ENCODE measurements at regions not wholly inside any gene's neighbourhood (a gene's known extent, or its start where the extent isn't known, plus 50 kb on each side); places are given as distances from the start of the nearest gene placed in this dataset.

DNA sequence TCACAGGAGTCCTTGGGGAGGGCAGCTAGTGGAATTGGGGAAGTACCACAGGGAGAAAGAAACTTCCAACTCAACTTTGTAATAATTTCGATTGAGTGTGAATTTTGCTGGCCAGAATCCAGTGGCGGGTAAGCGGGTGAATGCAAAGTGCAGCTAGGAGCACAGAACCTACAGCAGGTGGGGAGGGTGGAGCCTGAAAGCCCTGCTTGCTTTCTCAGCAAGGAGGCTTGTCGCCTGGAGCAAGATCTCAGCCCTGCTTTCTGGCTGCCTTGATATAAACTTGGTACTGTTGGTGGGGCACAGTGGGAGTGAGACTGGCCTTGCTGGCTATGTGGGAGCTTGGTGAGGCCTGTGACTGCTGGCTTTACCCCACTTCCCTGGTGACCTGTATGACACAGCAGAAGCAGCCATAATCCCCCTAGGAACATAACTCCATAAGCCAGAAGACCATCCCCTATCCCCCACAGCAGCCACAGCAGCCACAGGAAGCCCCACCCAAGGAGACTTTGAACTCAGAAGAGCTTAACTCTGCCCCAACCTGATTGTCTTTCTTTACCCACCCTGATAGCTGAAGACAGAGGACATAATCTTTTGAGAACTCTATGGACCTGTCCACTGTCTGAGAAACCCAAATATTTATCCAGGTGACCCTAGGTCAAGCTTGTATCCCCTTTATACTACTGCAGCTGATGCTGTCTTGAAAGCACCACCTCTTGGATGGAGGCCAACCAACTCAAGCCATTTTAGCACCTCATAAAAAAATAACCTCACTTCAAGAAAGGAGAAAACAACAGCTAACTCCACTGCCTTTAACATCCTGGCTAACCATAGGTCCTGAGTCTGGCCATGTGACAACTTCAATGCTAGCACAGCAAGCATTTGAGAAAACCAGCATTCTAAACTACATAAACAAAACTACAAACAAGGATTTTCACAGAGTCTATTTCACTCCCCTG, 87.2 kb upstream of the PDE5A start:
- Mint-ChIP-seq H3K4me1 (no peaks in the 10 kb centered on the region), H3K9me3 (peaks cover 26 to 36% of the 10 kb centered on the region in 2 donors), H3K36me3 (peaks cover 0 to 3% of the 10 kb centered on the region in 2 donors), H3K27ac (no peak overlapping the region), H3K27me3 (no peaks in the 10 kb centered on the region), H3K4me3 (no peak overlapping the region)
- DNase-seq (no peak), ATAC-seq (replicated peaks) (no peak)

DNA sequence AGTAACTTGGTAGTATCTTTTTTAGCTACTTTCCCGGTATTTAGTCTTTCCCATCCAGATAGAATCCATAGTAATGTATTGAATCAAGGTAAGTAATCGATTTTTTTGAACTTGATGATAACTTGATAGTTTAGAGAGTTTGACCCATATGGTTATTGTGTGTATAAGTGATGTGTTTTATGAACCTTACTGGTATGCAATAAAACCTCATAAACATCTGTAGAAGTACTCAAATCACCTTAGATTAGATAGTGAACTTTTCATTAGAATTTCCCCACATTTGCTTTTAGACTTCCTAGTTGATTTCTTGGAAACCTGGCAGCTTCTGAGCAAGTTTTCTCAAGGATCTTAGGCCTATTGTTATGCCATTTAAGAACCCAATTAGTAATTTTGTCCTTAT, 80.8 kb upstream of the PDE5A start:
- H3K4me1 Mint-ChIP-seq: no peaks in the 10 kb centered on the region
- no peaks in the 10 kb centered on the region for H3K36me3 Mint-ChIP-seq
- DNase-seq (no peak), ATAC-seq (replicated peaks) (no peak)
- H3K27ac Mint-ChIP-seq: no peak overlapping the region
- no peaks in the 10 kb centered on the region for H3K27me3 Mint-ChIP-seq
- peaks cover 5 to 13% of the 10 kb centered on the region in 2 donors for H3K9me3 Mint-ChIP-seq
- no peak overlapping the region for H3K4me3 Mint-ChIP-seq

DNA sequence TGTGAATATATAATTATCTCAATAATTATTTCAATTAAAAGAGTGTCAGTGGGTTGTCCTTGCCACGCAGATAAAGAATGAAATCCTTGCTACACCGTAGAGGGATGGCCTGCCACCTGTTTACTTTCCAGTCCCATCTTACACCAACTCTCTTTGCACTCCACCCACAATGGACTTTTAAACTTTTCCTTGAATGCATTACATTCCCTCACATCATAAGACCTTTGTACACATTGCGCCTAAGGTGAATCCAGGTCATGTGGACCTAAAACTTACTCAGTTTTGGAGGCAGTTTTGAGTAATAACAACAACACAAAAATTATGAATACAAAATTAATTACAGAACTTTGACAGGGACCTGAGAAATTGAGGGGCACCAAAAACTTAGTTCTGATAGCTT, 78.7 kb upstream of the PDE5A start:
- no peak overlapping the region for H3K4me3 Mint-ChIP-seq
- no peak for ATAC-seq (replicated peaks)
- H3K4me1 Mint-ChIP-seq: no peaks in the 10 kb centered on the region
- no peaks in the 10 kb centered on the region for H3K27me3 Mint-ChIP-seq
- no peaks in the 10 kb centered on the region for H3K36me3 Mint-ChIP-seq
- no peak for DNase-seq
- H3K9me3 Mint-ChIP-seq: peaks cover 4 to 8% of the 10 kb centered on the region in 2 donors
- H3K27ac Mint-ChIP-seq: no peak overlapping the region

DNA sequence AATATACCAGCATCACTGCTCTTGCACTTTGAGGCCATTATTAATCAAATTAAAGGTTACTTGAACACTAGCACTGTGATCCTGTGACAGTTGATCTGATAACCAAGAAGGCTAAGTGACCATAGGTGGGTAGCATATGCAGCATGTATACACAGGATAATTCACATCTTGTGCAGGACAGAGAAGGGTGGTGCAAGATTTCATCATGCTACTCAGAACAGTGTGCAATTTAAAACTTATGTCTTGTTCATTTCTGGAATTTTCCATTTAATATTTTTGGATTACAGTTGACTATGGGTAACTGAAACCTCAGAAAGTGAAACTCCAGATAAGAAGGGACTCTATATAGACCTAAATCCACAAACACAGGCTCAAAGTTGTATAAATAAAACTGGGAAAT, 78.2 kb upstream of the PDE5A start:
- DNase-seq (no peak), ATAC-seq (replicated peaks) (no peak)
- Mint-ChIP-seq H3K27ac (no peak overlapping the region), H3K36me3 (no peaks in the 10 kb centered on the region), H3K27me3 (no peaks in the 10 kb centered on the region), H3K4me3 (no peak overlapping the region), H3K9me3 (peaks cover 0 to 5% of the 10 kb centered on the region in 2 donors), H3K4me1 (no peaks in the 10 kb centered on the region)

DNA sequence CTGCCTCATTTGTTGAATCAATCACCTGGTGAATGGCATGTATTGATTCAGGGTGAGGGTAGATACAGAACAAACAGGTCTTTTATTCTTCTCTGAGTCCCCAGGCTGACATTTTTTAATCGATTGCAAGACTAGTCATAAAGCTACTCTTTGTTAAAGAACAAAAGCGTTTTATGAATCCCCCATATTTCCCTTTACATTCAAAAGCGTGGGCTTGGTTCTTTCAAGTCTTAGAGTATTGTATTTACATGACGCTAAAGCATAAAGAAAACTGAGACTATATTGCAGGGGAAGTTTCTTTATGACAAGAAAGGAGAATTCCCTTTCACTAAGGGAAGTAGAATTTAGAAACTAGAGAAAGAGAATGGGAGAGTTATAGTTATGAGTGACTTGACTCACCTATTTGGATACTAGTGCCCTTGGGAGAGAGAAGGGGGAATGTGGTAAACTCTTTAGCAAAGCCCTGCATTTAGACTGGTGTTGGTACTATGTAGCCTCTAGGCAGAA, 69.3 kb upstream of the PDE5A start:
- Mint-ChIP-seq H3K36me3 (no peaks in the 10 kb centered on the region), H3K4me1 (no peaks in the 10 kb centered on the region), H3K27me3 (peaks cover 3 to 6% of the 10 kb centered on the region in 2 donors), H3K27ac (no peak overlapping the region), H3K9me3 (peaks cover 0 to 2% of the 10 kb centered on the region in 2 donors), H3K4me3 (no peak overlapping the region)
- DNase-seq (no peak), ATAC-seq (replicated peaks) (no peak)

DNA sequence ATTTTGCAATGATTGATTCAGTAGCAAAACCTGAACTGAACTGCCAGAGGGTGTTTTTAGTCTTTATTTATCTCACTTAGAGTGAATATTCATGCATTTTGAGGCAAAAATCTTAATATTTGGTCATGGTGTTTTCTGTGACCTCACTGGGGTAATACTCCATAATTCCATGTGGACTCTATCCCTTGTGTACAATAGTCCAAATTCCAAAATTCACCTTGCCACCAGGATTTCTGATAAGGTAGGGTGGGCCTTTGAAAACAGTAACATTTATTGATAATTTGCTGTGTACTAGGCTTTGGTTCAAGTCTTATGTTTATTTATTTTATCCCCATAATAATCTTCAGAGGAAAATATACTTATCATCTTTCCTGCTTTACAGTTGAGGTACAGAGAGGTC, 68.4 kb upstream of the PDE5A start:
- H3K27me3 Mint-ChIP-seq: peaks cover 3 to 6% of the 10 kb centered on the region in 2 donors
- no peaks in the 10 kb centered on the region for H3K4me1 Mint-ChIP-seq
- no peaks in the 10 kb centered on the region for H3K36me3 Mint-ChIP-seq
- DNase-seq (no peak), ATAC-seq (replicated peaks) (no peak)
- peaks cover 0 to 2% of the 10 kb centered on the region in 2 donors for H3K9me3 Mint-ChIP-seq
- no peak overlapping the region for H3K27ac Mint-ChIP-seq
- no peak overlapping the region for H3K4me3 Mint-ChIP-seq

DNA sequence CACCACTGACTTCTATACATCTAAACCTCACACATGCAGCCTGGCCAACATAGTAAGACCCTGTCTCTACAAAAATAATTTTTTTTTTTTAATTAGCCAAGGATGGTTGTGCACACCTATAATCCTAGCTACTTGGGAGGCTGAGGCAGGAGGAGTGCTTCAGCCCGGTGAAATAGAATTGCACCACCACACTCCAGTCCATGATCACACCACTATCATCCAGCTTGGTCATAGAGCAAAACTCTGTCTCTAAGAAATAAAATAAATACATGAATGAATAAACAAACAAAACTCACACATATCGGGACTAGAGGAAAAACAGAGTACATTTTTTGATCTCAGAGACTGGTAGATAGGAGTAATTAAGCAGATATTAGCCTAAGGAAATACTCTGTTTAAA, 66.6 kb upstream of the PDE5A start:
- Mint-ChIP-seq H3K27ac (no peak overlapping the region), H3K36me3 (no peaks in the 10 kb centered on the region), H3K4me3 (no peak overlapping the region), H3K27me3 (peaks cover 6 to 8% of the 10 kb centered on the region in 2 donors), H3K9me3 (peaks cover 9 to 11% of the 10 kb centered on the region in 2 donors), H3K4me1 (no peaks in the 10 kb centered on the region)
- ATAC-seq (replicated peaks): no peak
- no peak for DNase-seq

DNA sequence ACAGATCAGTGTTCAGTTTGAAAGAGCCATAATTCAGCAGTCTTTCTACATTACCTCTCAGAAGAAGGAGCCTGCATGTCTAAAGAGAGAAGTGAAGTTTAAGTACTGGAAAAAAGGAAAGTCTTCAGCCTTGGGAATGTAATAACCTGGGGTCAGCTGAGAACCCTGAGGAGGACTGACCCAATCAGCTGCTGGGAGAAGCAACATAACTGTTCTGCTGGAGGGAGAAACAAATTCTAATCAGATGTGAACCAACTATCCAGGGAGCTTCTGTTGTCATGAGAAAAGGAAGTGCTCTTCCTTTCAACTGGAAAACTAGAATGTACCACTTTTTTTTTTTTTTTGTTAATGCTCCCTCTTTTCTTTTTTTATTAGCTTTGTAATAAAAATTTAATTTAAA, 64.5 kb upstream of the PDE5A start:
- Mint-ChIP-seq H3K36me3 (no peaks in the 10 kb centered on the region), H3K4me1 (no peaks in the 10 kb centered on the region), H3K9me3 (peaks cover 7 to 11% of the 10 kb centered on the region in 2 donors), H3K27me3 (peaks cover 1 to 8% of the 10 kb centered on the region in 2 donors), H3K27ac (no peak overlapping the region), H3K4me3 (no peak overlapping the region)
- no peak for DNase-seq
- no peak for ATAC-seq (replicated peaks)

DNA sequence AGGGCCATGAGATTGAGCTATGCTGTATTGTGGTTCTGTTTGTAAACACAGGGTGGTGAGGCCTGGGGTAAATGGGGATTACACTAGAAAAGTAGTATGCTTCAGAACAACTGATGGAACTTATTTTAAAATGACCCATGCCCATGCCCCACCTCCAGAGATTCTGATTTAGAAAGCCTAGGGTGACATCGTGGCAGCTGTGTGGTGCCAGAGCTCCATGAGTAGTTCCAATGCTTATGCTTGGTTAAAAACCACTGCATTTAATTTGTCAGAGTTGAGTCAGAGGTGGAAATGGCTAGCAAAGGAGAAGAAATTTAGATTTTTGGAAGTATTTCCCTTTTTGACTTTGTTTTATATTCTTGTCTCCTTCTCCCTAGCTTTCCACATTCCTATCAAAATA, 63.4 kb upstream of the PDE5A start:
- Mint-ChIP-seq H3K36me3 (no peaks in the 10 kb centered on the region), H3K9me3 (peaks cover 7 to 11% of the 10 kb centered on the region in 2 donors), H3K27ac (no peak overlapping the region), H3K4me1 (no peaks in the 10 kb centered on the region), H3K4me3 (no peak overlapping the region), H3K27me3 (peaks cover 0 to 8% of the 10 kb centered on the region in 2 donors)
- no peak for ATAC-seq (replicated peaks)
- no peak for DNase-seq

DNA sequence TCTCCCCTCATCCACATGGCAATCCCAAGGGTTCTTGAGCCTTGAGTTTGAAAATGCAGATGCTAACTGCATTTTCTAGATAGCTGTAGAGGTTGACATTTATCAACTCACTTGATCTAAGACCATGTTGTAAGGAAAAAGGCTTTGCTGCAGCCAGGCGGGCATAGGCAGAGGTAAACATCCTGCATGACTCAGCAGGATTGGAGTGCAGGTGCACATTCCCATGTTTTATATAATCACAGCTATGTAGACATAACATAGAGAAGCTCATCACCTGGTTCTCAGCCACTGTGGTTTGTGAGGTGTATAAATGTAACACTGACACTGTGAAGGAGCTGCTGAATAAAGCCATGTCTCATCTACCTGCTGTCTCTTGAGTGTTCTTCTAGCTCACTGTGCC, 62.3 kb upstream of the PDE5A start:
- ATAC-seq (replicated peaks) (no peak), DNase-seq (no peak)
- Mint-ChIP-seq H3K4me1 (no peaks in the 10 kb centered on the region), H3K9me3 (peaks cover 7 to 11% of the 10 kb centered on the region in 2 donors), H3K36me3 (no peaks in the 10 kb centered on the region), H3K27me3 (peaks cover 0 to 8% of the 10 kb centered on the region in 2 donors), H3K4me3 (no peak overlapping the region), H3K27ac (no peak overlapping the region)

DNA sequence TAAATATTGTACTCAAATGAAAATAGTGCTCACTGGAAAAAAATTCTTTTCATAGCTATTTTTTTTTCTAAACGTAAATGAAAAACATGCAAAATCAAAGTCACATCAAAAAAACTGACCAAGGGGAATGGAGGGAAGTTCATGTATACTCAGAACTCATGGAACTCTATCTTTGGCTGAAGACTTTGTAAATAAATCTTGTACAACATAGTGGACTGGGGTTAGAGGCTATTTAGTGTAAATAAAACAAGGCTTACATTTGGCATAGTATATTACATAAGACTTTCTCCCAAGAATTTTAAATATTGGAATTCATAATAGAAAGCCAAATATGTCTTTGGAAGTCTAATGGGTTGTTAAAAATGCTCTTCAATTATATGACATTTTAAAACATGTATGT, 59.8 kb upstream of the PDE5A start:
- H3K27me3 Mint-ChIP-seq: peaks cover 0 to 5% of the 10 kb centered on the region in 2 donors
- H3K36me3 Mint-ChIP-seq: no peaks in the 10 kb centered on the region
- DNase-seq: no peak
- no peak for ATAC-seq (replicated peaks)
- H3K4me1 Mint-ChIP-seq: no peaks in the 10 kb centered on the region
- H3K9me3 Mint-ChIP-seq: peaks cover 7 to 11% of the 10 kb centered on the region in 2 donors
- H3K27ac Mint-ChIP-seq: no peak overlapping the region
- no peak overlapping the region for H3K4me3 Mint-ChIP-seq

DNA sequence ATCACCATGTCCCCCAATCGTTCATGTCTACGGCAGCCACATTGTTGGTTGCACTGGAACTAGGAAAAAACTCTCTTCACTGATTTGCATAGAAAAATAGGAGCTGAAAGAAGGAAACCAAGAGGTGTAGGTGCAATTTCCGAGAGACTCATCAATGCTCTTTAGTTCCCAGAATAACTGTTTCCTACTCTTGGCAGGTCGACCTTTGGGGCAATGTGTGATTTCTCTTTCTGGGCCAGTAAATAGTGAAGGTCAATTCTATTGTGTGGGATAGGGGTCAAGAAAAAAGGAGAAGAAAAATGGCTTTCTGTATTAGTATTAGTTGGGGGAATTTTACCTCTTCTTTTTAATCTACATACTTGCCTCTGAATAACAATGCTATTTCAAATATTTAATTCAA, 55.9 kb upstream of the PDE5A start:
- no peaks in the 10 kb centered on the region for H3K9me3 Mint-ChIP-seq
- no peaks in the 10 kb centered on the region for H3K36me3 Mint-ChIP-seq
- ATAC-seq (replicated peaks): no peak
- H3K27me3 Mint-ChIP-seq: no peaks in the 10 kb centered on the region
- no peak for DNase-seq
- H3K27ac Mint-ChIP-seq: no peak overlapping the region
- no peaks in the 10 kb centered on the region for H3K4me1 Mint-ChIP-seq
- H3K4me3 Mint-ChIP-seq: no peak overlapping the region

DNA sequence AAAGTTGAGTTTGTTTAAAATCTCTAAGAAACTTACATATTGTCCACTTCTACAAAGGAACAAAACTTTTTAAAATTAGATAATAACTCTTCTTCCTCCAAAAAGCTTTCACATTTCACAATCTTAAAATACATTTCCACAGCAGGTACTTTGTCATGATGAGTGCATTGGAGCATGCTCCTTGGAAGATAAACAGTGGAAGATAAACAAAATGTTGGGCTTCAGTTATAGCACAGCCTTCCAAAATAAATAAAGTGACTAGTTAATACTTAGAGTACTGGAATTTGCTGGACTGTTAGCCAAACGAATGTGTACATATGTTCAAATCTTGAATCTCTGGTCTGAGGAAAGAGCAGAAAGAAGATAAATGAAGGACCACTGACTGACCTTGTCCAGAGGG, 54.9 kb upstream of the PDE5A start:
- DNase-seq (no peak), ATAC-seq (replicated peaks) (no peak)
- Mint-ChIP-seq H3K27ac (no peak overlapping the region), H3K36me3 (no peaks in the 10 kb centered on the region), H3K27me3 (no peaks in the 10 kb centered on the region), H3K9me3 (no peaks in the 10 kb centered on the region), H3K4me3 (no peak overlapping the region), H3K4me1 (no peaks in the 10 kb centered on the region)

DNA sequence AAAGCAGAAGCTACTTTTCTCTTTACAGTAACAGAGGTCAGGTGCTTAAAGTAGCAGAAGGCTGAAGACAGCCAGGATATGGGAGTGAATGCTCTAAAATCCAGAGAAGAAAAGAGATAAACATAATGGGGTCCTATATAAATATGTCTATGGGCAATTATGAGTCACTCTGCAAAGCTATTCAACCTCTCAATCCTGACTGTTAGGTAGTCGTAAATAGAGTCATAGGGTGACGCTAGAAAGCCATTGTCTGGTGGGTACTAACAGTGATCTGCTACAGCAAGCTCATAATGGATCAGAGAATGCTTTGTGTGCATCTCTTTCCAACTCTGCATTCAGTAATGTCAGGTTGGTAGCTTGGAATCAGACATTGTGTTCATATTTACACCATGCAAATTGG, 53.5 kb upstream of the PDE5A start:
- no peak for DNase-seq
- no peak overlapping the region for H3K4me3 Mint-ChIP-seq
- no peak for ATAC-seq (replicated peaks)
- H3K4me1 Mint-ChIP-seq: no peaks in the 10 kb centered on the region
- H3K9me3 Mint-ChIP-seq: no peaks in the 10 kb centered on the region
- no peaks in the 10 kb centered on the region for H3K27me3 Mint-ChIP-seq
- H3K36me3 Mint-ChIP-seq: no peaks in the 10 kb centered on the region
- H3K27ac Mint-ChIP-seq: no peak overlapping the region

DNA sequence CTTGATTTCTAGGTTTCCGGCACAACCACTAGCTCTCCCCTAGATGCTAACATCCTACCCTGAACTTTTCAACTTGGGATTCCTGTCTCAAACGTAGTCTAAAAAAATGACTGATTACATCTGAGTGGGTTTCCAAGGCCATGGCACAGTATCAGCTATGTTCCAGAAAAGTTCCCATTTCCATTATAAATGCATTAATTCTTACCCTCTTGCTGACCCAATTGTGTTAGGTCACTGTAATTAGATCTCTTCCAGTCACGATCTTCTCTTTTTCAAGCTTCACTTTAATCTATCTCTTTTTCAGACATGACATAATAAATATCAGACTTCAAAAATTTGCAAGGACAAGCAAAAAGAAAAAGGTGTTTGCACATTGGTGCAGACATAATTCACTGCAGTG, 50.6 kb upstream of the PDE5A start:
- Mint-ChIP-seq H3K9me3 (no peaks in the 10 kb centered on the region), H3K27me3 (peaks cover 0 to 3% of the 10 kb centered on the region in 2 donors), H3K4me1 (no peaks in the 10 kb centered on the region), H3K27ac (no peak overlapping the region), H3K4me3 (no peak overlapping the region), H3K36me3 (no peaks in the 10 kb centered on the region)
- DNase-seq (no peak), ATAC-seq (replicated peaks) (no peak)

All from stimulated activated naive B cell treated with anti-CD40 and anti-IgM and Interleukin-4, amounts not matched to agents 10 μg/mL and 1 μg/mL and 100 μg/mL, for 72 hours (primary cell).